ENCODE measurements at regions not wholly inside any gene's neighbourhood (a gene's known extent, or its start where the extent isn't known, plus 50 kb on each side); places are given as distances from the start of the nearest gene placed in this dataset.

DNA sequence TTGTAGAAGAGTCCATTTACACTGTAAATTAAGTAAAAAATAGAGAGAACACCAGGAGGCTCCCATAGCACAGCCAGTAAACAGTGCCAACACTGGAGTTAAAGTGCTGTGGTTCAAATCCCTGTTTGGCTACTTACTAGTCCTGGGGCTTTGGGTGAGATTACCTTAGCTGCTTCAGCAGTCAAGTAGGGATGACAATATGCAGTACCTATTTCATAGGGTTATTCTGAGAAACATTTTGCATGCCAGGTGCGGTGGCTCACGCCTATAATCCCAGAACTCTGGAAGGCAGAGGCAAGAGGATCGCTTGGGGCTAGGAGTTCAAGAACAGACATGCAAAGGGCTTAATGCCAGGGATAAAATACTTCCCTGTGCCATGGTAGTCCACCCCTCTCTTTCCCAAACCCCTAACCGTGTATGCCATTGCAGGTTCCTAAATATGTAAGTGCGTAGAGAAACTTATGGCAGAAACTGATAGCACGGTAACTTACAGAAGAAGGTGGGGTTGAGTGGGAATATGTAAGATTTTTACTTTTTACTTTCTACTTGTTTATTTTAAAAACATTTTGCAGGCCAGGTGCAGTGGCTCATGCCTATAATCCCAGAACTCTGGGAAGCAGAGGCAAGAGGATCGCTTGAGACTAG is 86.4 kb upstream of the PICALM start:
- H3K36me3 Mint-ChIP-seq (ENCODE audit: low read depth): no peaks in the 10 kb centered on the region
- POLR2A ChIA-PET: no interaction called here
- H3K27me3 Mint-ChIP-seq (ENCODE audit: low read depth): no peaks in the 10 kb centered on the region
- DNase-seq (no peak), ATAC-seq (no peak)
- no peak overlapping the region for H3K4me3 Mint-ChIP-seq
- CTCF ChIA-PET: no interaction called here
- peaks cover 48% of the 10 kb centered on the region for H3K4me1 Mint-ChIP-seq (ENCODE audit: low read depth)
- H3K27ac Mint-ChIP-seq: no peak overlapping the region
- no peaks in the 10 kb centered on the region for H3K9me3 Mint-ChIP-seq (ENCODE audit: insufficient read depth)

DNA sequence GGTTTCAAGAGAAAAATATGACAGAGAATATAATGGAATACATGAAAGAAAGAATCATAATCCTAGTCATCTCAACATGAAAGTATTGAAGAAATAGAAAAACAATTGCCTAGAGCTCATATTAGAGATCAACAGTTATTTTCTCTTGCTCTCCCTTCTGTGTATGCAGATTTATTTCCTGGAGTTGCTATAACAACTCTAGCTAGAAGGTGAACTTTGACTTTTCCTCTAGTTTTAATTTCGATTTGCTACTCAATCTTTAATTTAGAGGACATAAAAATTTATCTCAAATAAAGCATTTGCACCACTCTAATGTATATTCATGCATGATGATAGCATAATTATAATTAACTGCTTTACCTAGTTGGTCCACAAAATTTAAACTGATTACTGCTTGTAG is 84.6 kb upstream of the PICALM start:
- Mint-ChIP-seq H3K36me3 (ENCODE audit: low read depth) (no peaks in the 10 kb centered on the region), H3K9me3 (ENCODE audit: insufficient read depth) (no peaks in the 10 kb centered on the region), H3K27me3 (ENCODE audit: low read depth) (no peaks in the 10 kb centered on the region), H3K4me3 (no peak overlapping the region), H3K4me1 (ENCODE audit: low read depth) (peaks cover 41% of the 10 kb centered on the region), H3K27ac (no peak overlapping the region)
- POLR2A ChIA-PET: no interaction called here
- DNase-seq: no peak
- no peak for ATAC-seq
- CTCF ChIA-PET: no interaction called here

DNA sequence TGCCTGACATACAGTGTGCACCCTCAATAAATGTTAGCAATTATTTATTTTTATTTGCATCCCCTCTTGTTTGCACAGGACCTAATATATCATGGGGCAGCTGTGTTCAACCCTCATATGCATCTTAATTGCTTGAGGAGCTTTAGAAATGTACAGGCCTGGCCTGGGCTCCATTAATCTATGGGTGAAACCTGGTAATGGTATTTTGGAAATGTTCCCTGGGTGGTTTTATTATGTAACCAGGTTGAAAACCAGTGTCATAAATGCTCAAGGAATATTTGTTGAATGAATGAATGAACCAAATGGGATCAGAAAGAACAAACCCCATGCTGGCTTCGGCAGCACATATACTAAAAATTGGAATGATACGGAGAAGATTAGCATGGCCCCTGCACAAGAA is 84.0 kb upstream of the PICALM start:
- ChIA-PET CTCF (interaction anchor here (2.7 kb wide), 1 partner anchor 41 kb away, joined by 9 read pairs; no protein-coding TSS in a partner anchor), POLR2A (no interaction called here)
- ATAC-seq: no peak
- H3K27me3 Mint-ChIP-seq (ENCODE audit: low read depth): peaks cover 3% of the 10 kb centered on the region
- H3K9me3 Mint-ChIP-seq (ENCODE audit: insufficient read depth): no peaks in the 10 kb centered on the region
- peaks cover 36% of the 10 kb centered on the region for H3K4me1 Mint-ChIP-seq (ENCODE audit: low read depth)
- no peaks in the 10 kb centered on the region for H3K36me3 Mint-ChIP-seq (ENCODE audit: low read depth)
- no peak for DNase-seq
- no peak overlapping the region for H3K4me3 Mint-ChIP-seq
- H3K27ac Mint-ChIP-seq: no peak overlapping the region

DNA sequence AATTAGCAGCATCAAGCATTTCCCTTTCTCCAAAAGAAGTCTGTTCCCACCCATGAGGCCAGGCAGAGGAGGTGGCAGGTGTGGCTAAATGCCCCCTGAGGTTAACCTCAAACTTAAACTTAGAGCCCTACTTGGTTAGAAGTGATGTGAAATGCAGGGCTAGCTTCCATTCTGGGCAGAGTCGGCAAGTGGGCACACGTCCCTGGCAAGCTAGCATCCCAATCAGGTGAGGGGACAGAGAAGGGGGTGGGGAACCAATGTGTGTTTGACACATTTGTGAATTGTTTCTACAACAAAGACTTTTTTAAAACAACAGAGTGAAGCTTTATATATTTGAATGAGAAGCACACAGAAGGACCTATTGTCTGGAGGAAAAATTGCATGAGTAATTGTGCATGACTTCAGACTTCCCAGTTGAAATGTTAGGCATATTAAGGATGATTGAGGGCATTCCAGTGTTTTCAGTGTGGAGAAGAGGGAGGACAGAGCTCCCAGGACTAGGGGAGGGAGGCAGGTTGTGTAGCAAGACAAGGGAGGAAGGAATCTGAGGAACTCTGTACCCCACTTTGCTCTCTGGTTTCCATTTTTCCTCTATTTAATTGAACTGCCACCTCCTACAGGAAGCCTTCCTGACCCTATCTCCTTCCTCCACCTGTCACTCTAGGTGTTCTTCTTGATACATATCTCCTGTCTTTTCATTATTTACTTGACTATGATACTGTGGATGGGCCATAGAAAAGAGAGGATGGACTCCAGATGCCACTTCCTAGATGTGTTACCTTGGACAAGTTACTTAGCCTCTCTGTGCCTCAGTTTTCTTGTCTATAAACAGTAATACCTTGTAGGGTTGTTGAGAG is 83.3 kb upstream of the PICALM start:
- H3K4me1 Mint-ChIP-seq (ENCODE audit: low read depth): peaks cover 31% of the 10 kb centered on the region
- peak; percentile 36 for ATAC-seq
- peaks cover 3% of the 10 kb centered on the region for H3K27me3 Mint-ChIP-seq (ENCODE audit: low read depth)
- ChIA-PET CTCF (interaction anchor here (1.0 to 2.7 kb wide), 5 partner anchors 9 to 110 kb away, joined by 3 to 9 read pairs (median 4); no protein-coding TSS in a partner anchor), POLR2A (no interaction called here)
- no peak for DNase-seq
- no peak overlapping the region for H3K4me3 Mint-ChIP-seq
- no peaks in the 10 kb centered on the region for H3K9me3 Mint-ChIP-seq (ENCODE audit: insufficient read depth)
- no peaks in the 10 kb centered on the region for H3K36me3 Mint-ChIP-seq (ENCODE audit: low read depth)
- H3K27ac Mint-ChIP-seq: peak overlapping the region; percentile 65

DNA sequence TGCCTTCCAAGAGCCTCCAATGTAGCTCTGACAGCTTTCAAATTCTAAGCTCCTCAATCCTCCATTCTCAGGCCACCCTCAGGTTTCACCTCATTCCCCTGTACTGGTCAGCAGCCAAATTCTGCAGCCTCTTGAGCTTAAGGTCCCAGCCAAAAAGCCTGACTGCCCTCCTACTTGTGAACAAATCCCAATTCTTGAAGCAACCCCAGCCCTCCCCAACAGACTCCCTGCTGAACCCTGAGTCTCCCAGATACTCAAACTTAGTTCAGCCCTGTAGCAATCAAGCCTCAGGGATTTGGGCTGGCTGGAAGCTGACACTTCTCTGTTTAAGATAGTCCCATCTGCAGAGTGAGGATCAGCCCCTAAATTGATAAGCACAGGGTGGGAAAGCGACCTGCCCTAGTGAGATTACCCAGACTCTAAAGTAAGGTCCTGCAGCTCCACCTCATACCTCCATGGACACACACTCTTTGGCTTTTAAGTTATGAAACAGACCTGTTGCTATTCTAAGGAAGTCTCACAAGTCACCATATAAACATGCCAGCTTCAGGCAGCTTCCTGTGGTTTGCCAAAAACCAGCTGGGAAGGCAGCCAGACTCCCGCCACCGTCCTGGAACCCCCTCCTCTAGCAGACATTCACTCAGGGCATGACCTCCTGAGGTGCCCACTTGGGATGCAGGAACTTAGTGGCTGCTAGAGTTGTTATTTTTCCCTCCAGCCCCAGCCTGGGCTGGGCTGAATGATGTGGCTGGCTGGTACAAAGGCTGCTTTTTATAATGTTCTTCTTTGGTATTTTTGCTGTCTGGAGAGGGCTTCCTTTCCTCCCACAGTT is 82.5 kb upstream of the PICALM start:
- DNase-seq (no peak), ATAC-seq (peak; percentile 68)
- Mint-ChIP-seq H3K4me1 (ENCODE audit: low read depth) (peaks cover 34% of the 10 kb centered on the region), H3K27me3 (ENCODE audit: low read depth) (peaks cover 3% of the 10 kb centered on the region), H3K4me3 (no peak overlapping the region), H3K27ac (peak overlapping the region; percentile 65), H3K36me3 (ENCODE audit: low read depth) (no peaks in the 10 kb centered on the region), H3K9me3 (ENCODE audit: insufficient read depth) (no peaks in the 10 kb centered on the region)
- POLR2A ChIA-PET: no interaction called here
- CTCF ChIA-PET: interaction anchor here (0.8 to 2.7 kb wide), 9 partner anchors 9 to 109 kb away, joined by 3 to 9 read pairs (median 4); partner anchors contain the start of gene PICALM

DNA sequence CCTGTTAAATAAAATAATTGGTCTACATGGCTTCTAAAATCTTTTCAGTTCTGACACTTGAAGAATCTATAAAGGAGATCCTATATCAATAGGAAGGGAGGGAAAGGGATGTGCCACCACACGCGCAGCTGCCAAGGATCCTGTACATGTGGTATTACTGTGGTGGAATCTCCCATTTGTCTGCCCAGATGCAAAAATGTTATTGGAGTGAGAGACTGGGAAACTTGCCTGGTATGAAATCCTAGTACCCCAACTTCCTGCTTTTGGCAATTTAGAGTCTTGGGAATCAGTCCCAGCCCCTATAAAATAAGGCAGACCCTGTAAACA is 81.9 kb upstream of the PICALM start:
- DNase-seq (no peak), ATAC-seq (no peak)
- peaks cover 33% of the 10 kb centered on the region for H3K4me1 Mint-ChIP-seq (ENCODE audit: low read depth)
- peak overlapping the region; percentile 65 for H3K27ac Mint-ChIP-seq
- peaks cover 3% of the 10 kb centered on the region for H3K27me3 Mint-ChIP-seq (ENCODE audit: low read depth)
- H3K4me3 Mint-ChIP-seq: no peak overlapping the region
- ChIA-PET CTCF (interaction anchor here (0.8 to 2.7 kb wide), 8 partner anchors 8 to 109 kb away, joined by 3 to 9 read pairs (median 4); partner anchors contain the start of gene PICALM), POLR2A (no interaction called here)
- H3K9me3 Mint-ChIP-seq (ENCODE audit: insufficient read depth): no peaks in the 10 kb centered on the region
- no peaks in the 10 kb centered on the region for H3K36me3 Mint-ChIP-seq (ENCODE audit: low read depth)

DNA sequence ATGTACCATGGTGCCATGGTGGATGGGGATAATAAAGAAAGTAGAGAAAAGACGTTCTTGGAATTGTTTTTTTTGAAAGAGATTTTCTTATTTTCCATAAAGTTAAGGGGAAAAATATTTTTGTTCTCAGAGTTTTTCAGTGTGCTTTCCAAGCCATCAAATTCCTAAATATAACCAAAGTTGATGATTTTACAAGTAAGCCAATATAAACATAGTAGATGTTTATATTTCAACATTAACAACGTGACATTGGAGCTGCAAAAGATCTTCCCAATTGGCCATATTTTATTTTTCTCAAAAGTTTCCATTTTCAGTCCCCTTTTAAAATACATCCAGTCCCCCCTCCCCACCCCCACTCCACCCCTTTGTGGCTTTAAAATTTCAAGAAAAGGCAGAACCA is 80.9 kb upstream of the PICALM start:
- DNase-seq: no peak
- Mint-ChIP-seq H3K9me3 (ENCODE audit: insufficient read depth) (no peaks in the 10 kb centered on the region), H3K36me3 (ENCODE audit: low read depth) (peaks cover 2% of the 10 kb centered on the region), H3K4me3 (no peak overlapping the region), H3K4me1 (ENCODE audit: low read depth) (peaks cover 37% of the 10 kb centered on the region), H3K27me3 (ENCODE audit: low read depth) (peaks cover 3% of the 10 kb centered on the region), H3K27ac (no peak overlapping the region)
- ChIA-PET CTCF (no interaction called here), POLR2A (no interaction called here)
- no peak for ATAC-seq

DNA sequence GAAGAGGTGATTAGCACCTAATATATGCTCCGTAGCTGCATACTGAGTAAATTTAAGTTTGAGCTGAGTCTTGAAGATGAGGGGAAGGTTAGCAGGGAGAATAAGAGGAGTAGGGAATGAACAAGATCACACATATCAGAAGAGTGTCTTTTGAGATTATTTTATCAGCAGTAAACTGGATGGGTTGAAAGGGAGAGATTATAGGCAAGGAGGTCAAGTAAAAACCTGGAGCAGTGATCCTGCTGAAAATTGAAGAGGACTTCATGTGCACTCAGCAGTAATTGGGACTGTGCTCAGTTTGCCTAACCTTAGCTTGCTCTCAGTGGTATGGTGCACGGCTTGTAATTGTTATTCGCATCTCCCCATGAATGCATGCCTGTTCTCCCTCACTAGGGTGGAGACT is 79.5 kb upstream of the PICALM start:
- Mint-ChIP-seq H3K4me3 (no peak overlapping the region), H3K36me3 (ENCODE audit: low read depth) (peaks cover 12% of the 10 kb centered on the region), H3K27ac (no peak overlapping the region), H3K4me1 (ENCODE audit: low read depth) (peaks cover 52% of the 10 kb centered on the region), H3K9me3 (ENCODE audit: insufficient read depth) (no peaks in the 10 kb centered on the region), H3K27me3 (ENCODE audit: low read depth) (peaks cover 3% of the 10 kb centered on the region)
- ChIA-PET POLR2A (interaction anchor here (0.7 kb wide), 1 partner anchor 836 kb away, joined by 3 read pairs; no protein-coding TSS in a partner anchor), CTCF (interaction anchor here (1.0 to 1.4 kb wide), 3 partner anchors 8 to 24 kb away, joined by 3 to 5 read pairs (median 3); no protein-coding TSS in a partner anchor)
- no peak for DNase-seq
- no peak for ATAC-seq

DNA sequence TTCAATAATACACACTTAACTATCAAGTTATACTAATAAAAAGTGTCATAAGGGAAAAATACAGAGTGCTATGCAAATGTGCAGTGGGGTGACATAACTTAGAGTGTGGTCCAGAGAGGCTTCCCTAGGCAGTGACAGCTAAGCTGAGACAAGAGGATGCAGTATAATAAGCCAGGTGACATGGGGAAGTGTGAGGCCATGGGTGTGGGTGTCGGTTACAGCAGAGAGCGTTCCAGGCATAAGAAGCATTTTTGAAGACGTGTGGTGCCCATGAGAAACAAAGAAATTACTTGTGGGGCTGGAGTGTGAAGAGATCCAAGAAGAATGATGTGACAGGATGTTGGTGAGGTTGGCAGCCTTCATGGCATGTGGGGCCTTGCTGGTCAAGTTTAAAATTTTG is 78.1 kb upstream of the PICALM start:
- H3K27ac Mint-ChIP-seq: no peak overlapping the region
- peaks cover 53% of the 10 kb centered on the region for H3K4me1 Mint-ChIP-seq (ENCODE audit: low read depth)
- no peak overlapping the region for H3K4me3 Mint-ChIP-seq
- no peak for DNase-seq
- POLR2A ChIA-PET: interaction anchor here (1.0 kb wide), 1 partner anchor 154 kb away, joined by 3 read pairs; no protein-coding TSS in a partner anchor
- H3K9me3 Mint-ChIP-seq (ENCODE audit: insufficient read depth): peaks cover 8% of the 10 kb centered on the region
- H3K27me3 Mint-ChIP-seq (ENCODE audit: low read depth): peaks cover 3% of the 10 kb centered on the region
- H3K36me3 Mint-ChIP-seq (ENCODE audit: low read depth): peaks cover 20% of the 10 kb centered on the region
- CTCF ChIA-PET: interaction anchor here (1.4 kb wide), 1 partner anchor 10 kb away, joined by 5 read pairs; no protein-coding TSS in a partner anchor
- no peak for ATAC-seq

DNA sequence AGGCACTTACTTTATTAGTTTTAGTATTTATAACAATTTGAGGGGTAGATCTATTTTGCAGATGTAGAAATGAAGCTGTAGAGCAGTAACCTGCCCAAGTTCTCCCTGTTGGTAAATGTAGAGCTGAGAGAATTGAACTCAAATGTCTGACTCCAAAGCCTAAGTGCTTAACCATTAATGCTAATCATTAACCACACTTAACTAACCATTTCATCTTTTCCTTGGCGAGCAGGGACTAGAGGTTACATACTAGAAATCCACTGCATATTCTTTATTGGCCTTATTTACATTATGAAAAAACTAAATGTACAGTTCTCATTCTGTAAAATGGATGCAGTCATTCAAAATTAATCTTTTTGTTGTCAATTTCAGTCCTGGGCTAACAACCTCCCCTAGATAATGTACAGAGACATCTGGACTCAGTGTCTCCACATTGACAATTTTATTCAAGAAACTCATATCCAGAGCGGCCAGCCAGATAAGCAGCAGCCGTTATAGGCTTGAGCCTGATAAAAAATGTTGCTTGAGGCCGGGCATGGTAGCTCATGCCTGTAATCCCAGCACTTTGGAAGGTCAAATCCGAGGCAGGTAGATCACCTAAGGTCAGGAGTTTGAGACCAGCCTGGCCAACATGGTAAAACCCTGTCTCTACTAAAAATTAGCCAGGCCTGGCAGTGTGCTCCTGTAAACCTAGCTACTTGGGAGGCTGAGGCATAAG is 76.7 kb upstream of the PICALM start:
- Mint-ChIP-seq H3K9me3 (ENCODE audit: insufficient read depth) (peaks cover 8% of the 10 kb centered on the region), H3K4me3 (no peak overlapping the region), H3K36me3 (ENCODE audit: low read depth) (peaks cover 20% of the 10 kb centered on the region), H3K27me3 (ENCODE audit: low read depth) (peaks cover 3% of the 10 kb centered on the region), H3K27ac (no peak overlapping the region), H3K4me1 (ENCODE audit: low read depth) (peaks cover 53% of the 10 kb centered on the region)
- POLR2A ChIA-PET: interaction anchor here (1.4 kb wide), 1 partner anchor 76 kb away, joined by 3 read pairs; no protein-coding TSS in a partner anchor
- CTCF ChIA-PET: interaction anchor here (0.9 to 1.5 kb wide), 5 partner anchors 13 to 104 kb away, joined by 3 to 6 read pairs (median 3); no protein-coding TSS in a partner anchor
- ATAC-seq (no peak), DNase-seq (no peak)

DNA sequence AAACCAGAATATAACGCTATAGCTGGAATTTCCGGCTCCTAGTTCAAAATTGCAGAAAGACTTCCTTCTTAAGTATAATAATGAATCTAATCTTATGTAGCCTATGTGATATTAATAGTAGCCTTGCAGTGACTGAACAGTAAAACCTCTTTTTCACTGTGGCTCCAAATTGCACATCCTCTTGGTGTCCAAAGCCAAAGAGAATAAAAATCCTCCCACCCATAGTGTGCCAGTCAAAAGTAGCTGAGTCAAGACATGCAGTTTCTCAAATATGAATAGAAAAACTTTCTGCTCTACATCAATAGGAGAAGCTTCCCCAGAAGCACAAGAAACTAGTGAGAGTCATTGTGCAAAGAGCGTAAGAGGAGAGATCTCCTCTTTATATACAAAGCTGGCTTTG is 76.0 kb upstream of the PICALM start:
- no peak for ATAC-seq

More for the DNA sequence above, 76.0 kb upstream of the PICALM start:
- peaks cover 60% of the 10 kb centered on the region for H3K4me1 Mint-ChIP-seq (ENCODE audit: low read depth)
- DNase-seq: no peak
- POLR2A ChIA-PET: interaction anchor here (1.4 kb wide), 1 partner anchor 75 kb away, joined by 3 read pairs; no protein-coding TSS in a partner anchor
- no peak overlapping the region for H3K4me3 Mint-ChIP-seq
- H3K36me3 Mint-ChIP-seq (ENCODE audit: low read depth): peaks cover 20% of the 10 kb centered on the region
- peak overlapping the region; percentile 44 for H3K27ac Mint-ChIP-seq
- peaks cover 8% of the 10 kb centered on the region for H3K9me3 Mint-ChIP-seq (ENCODE audit: insufficient read depth)
- H3K27me3 Mint-ChIP-seq (ENCODE audit: low read depth): peaks cover 3% of the 10 kb centered on the region
- CTCF ChIA-PET: interaction anchor here (1.3 to 1.5 kb wide), 4 partner anchors 13 to 103 kb away, joined by 3 to 6 read pairs (median 4); no protein-coding TSS in a partner anchor
